ENCODE measurements at regions not wholly inside any gene's neighbourhood (a gene's known extent, or its start where the extent isn't known, plus 50 kb on each side); places are given as distances from the start of the nearest gene placed in this dataset.
"Not testable (repeated sequence)": the region's sequence is repeated elsewhere in the genome, so short reads cannot be mapped to it uniquely, and the experiment has no call there.

- BruUV-seq (replicated peaks): no TSS peak
- no peaks in the 10 kb centered on the region for H3K4me1 ChIP-seq (ENCODE audit: insufficient read depth, low read length, poor library complexity, severe bottlenecking)
- ChIA-PET CTCF (ENCODE audit: unreplicated experiment) (no interaction called here), POLR2A (no interaction called here)
- no peak overlapping the region for H2AFZ ChIP-seq (ENCODE audit: low read length)
- H3K36me3 ChIP-seq (ENCODE audit: insufficient read depth, low read length): no peaks in the 10 kb centered on the region
- intact Hi-C loops (cut with micrococcal nuclease; ENCODE audit: unreplicated experiment): no loop called here
- no peaks in the 10 kb centered on the region for H3K79me2 ChIP-seq (ENCODE audit: insufficient read depth, low read depth, low read length)
- DNase-seq (ENCODE audit: low spot score): no peak
- H3K9me2 ChIP-seq (ENCODE audit: insufficient read depth, low read length): no peaks in the 10 kb centered on the region
- no peak for TF ChIP-seq CTCF (conservative IDR thresholded peaks at IDR 0.05; ENCODE audit: low read length)
- no peak for TF ChIP-seq EZH2phosphoT487 (IDR thresholded peaks at IDR 0.05; ENCODE audit: borderline replicate concordance, low read depth, low read length)
- H3K4me2 ChIP-seq (ENCODE audit: low read length): no peak overlapping the region
- no peak overlapping the region for H3K27ac ChIP-seq (ENCODE audit: low read depth, low read length, poor library complexity, severe bottlenecking)
- no peaks in the 10 kb centered on the region for H3K9me3 ChIP-seq (ENCODE audit: low read length)
- H4K20me1 ChIP-seq (ENCODE audit: insufficient read depth, low read length): no peaks in the 10 kb centered on the region
- H3K4me3 ChIP-seq (ENCODE audit: low read depth, low read length, poor library complexity, severe bottlenecking): no peak overlapping the region
These were observed 219.0 kb downstream of the VGLL3 start for GRCh38 chr3:86771741-86772512.

DNA sequence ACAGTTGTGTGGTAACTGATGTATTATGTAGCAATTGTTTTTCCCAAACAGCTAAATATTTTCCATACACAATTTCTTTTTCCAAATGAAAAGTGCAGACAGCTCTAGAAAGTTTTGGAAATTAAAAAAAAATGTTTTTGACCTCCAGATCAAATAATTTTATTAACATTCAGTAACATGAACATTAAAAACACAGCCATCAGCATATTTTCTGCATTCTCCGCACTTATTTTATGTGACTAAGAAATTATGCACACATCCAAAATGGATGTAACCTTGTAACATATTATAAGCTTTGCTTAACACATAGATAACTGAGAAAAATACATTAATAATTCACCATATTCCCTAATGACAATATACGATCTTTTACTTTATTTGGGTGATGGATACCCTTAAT is 224.6 kb downstream of the VGLL3 start:
- Histone ChIP-seq H3K4me1 (ENCODE audit: insufficient read depth, low read length, poor library complexity, severe bottlenecking) (no peaks in the 10 kb centered on the region), H3K4me3 (ENCODE audit: low read depth, low read length, poor library complexity, severe bottlenecking) (no peak overlapping the region), H3K9me3 (ENCODE audit: low read length) (no peaks in the 10 kb centered on the region), H4K20me1 (ENCODE audit: insufficient read depth, low read length) (no peaks in the 10 kb centered on the region), H3K27ac (ENCODE audit: low read depth, low read length, poor library complexity, severe bottlenecking) (no peak overlapping the region), H3K4me2 (ENCODE audit: low read length) (no peak overlapping the region), H3K36me3 (ENCODE audit: insufficient read depth, low read length) (no peaks in the 10 kb centered on the region), H3K79me2 (ENCODE audit: insufficient read depth, low read depth, low read length) (no peaks in the 10 kb centered on the region), H3K9me2 (ENCODE audit: insufficient read depth, low read length) (no peaks in the 10 kb centered on the region), H2AFZ (ENCODE audit: low read length) (no peak overlapping the region)
- POLR2A ChIA-PET: interaction anchor here (0.7 kb wide), 1 partner anchor 1009 kb away, joined by 3 read pairs; no protein-coding TSS in a partner anchor
- TF ChIP-seq CTCF (conservative IDR thresholded peaks at IDR 0.05; ENCODE audit: low read length) (no peak), EZH2phosphoT487 (IDR thresholded peaks at IDR 0.05; ENCODE audit: borderline replicate concordance, low read depth, low read length) (no peak)
- CTCF ChIA-PET (ENCODE audit: unreplicated experiment): no interaction called here
- intact Hi-C loops (cut with micrococcal nuclease; ENCODE audit: unreplicated experiment): no loop called here
- BruUV-seq (replicated peaks): no TSS peak
- no peak for DNase-seq (ENCODE audit: low spot score)

DNA sequence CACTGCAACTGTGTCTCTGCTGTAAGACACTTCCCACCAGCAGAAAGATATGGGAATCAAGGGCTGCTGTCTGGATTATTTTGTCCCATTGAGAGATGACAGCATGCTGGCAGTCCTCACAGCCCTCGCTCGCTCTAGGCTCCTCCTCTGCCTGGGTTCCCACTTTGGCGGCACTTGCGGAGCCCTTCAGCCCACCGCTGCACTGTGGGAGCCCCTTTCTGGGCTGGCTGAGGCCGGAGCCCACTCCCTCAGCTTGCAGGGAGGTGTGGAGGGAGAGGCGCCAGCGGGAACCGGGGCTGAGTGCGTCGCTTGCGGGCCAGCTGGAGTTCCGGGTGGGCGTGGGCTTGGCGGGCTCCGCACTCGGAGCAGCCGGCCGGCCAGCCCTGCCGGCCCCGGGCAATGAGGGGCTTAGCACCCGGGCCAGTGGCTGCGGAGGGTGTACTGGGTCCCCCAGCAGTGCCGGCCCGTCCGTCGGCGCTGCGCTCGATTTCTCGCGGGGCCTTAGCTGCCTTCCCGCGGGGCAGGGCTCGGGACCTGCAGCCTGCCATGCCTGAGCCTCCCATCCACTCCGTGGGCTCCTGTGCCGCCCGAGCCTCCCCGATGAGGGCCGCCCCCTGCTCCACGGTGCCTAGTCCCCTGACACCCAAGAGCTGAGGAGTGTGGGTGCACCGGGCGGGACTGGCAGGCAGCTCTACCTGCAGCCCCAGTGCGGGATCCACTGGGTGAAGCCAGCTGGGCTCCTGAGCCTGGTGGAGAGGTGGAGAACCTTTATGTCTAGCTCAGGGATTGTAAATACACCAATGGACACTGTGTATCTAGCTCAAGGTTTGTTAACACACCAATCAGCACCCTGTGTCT is 233.4 kb downstream of the VGLL3 start:
- H4K20me1 ChIP-seq (ENCODE audit: insufficient read depth, low read length); H3K4me1 ChIP-seq (ENCODE audit: insufficient read depth, low read length, poor library complexity, severe bottlenecking); H2AFZ ChIP-seq (ENCODE audit: low read length); H3K4me3 ChIP-seq (ENCODE audit: low read depth, low read length, poor library complexity, severe bottlenecking); H3K9me2 ChIP-seq (ENCODE audit: insufficient read depth, low read length); H3K9me3 ChIP-seq (ENCODE audit: low read length); BruUV-seq (replicated peaks); CTCF ChIA-PET (ENCODE audit: unreplicated experiment); H3K36me3 ChIP-seq (ENCODE audit: insufficient read depth, low read length); H3K27ac ChIP-seq (ENCODE audit: low read depth, low read length, poor library complexity, severe bottlenecking); H3K79me2 ChIP-seq (ENCODE audit: insufficient read depth, low read depth, low read length); H3K4me2 ChIP-seq (ENCODE audit: low read length); DNase-seq (ENCODE audit: low spot score); intact Hi-C loops (cut with micrococcal nuclease; ENCODE audit: unreplicated experiment); POLR2A ChIA-PET: not testable (repeated sequence)

Data from OCI-LY7 (cell line).